DMS153 (cell line): ENCODE measurements at regions not wholly inside any gene's neighbourhood (a gene's known extent, or its start where the extent isn't known, plus 50 kb on each side); places are given as distances from the start of the nearest gene placed in this dataset.

Source experiments
- DNase-seq: peaks from one replicate; lab custom pipeline; 2025; lab: John Stamatoyannopoulos, UW

DNA sequence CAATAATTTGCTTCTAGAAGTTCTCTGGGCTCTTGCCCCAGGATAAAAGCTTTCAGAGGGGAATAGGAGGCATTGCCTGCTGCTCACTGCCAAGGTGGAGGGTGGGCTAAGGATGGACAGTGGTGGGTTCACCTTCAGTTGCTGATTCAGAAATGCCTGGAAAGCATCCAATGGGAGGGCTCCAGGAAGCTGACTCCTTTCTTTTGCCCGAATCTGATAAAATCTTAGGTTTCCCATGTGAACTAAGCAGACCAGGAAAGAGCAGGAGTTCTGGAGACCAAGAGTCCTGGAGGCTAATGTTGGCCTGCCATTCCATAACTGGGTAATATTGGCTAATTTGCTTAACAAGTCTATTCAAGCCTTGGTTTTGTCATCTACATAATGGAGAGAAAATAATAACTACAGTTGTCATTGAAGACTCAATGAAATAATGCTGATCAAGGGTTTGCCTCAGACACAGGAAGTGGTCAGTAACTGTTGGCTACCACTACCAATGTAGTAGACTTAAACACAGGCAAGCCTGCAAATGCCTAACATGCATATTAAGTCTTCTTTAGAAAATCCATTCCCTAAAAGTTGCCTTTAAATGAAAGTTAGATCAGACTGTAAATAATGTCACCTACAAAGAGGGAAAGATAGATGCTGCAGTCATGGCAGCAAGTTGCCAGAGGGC lies 528.4 kb upstream of the NBEA start:
- DNase-seq, result no peak

DNA sequence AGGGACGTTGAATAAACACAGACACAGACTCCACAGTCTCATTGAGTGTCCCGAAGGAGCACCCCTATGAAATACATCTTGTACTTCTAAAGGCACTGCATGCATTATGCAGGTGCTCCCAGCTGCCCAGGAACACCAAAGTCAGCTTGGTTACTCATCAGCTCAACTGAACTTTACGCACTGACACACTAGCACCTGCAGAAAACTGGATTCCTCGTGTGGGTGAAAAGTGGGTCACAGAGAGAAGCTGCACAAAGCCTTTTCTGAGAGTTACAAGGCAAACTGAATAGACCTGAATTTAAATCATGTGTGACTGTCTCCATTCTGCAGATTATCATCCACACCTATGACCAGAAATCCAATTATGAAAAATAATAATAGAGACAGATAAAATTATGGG lies 527.5 kb upstream of the NBEA start:
- DNase-seq, result no peak

DNA sequence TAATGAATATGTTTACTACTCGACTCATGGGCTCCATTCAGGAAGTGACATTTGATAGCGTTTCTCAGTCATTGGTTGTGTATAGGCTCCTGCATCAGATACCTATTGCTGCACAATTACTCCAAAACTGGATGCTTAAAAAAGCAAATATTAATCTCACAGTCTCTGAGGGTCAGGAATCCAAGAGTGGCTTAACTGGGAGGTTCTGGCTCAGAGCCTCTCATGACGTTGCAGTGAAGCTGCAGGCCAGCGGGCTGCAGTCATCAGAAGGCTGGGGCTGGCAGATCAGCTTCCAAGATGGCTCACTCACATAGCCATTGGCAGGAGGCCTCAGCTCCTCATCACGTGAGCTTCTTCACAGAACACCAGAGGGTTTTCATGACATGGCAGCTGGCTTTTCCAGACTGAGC lies 525.1 kb upstream of the NBEA start:
- DNase-seq, result no peak

DNA sequence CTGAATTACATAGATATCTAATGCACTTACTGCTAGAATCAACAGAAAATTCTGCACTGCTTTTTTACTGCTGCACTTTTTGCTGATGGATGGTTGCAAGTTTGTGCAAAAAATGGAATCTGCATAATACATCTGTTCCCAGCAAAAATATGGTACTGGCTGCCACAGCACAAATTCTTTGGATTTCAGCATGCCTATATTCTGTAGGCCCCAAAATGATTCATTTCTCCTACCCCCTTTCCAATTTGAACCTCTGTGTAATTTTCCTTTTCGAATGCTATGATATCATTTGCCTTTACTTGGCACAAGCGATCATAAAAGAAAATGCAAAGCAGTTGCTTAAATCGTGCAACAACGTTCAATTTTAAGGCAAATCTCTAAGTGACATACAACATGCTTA lies 524.2 kb upstream of the NBEA start:
- DNase-seq, result no peak

DNA sequence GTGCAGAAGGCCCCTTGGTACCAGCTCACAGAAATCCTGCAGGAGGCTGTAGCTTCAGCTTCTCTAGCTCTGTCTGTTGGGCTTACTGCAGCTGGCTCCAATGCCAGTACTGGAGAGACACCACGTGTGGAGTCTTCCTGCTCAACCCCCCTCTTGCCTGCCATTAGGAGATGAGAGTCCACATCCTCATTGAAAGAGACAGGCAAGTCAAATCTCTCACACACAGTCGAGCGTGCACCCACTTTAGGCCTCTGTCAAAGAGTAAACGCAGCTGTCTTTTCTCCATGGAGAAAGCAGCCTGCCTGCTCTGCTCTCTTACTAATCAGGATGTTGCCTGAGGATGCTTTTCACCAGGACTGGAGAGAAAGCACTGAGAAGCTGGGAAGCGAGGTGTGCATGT lies 523.0 kb upstream of the NBEA start:
- DNase-seq, result peak; percentile 91

DNA sequence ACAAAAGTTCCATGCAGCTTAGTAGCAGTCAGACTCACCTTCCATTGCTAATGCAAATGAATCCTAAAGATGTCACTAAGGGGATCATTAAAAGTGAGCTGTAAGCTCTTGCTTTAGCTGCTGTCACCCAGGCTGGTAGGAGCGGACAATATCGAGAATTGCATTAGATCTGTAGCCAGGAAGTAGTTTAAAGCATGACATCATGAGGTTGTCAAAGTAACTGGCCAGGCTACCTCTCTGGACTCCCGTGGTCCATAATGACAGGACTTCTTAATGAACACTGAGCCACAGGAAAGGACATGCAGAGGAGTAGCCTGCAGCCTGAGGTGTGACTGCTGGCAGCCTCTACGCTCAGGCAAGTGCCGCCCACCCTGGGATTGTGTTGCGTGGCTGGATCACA lies 522.3 kb upstream of the NBEA start:
- DNase-seq, result no peak

DNA sequence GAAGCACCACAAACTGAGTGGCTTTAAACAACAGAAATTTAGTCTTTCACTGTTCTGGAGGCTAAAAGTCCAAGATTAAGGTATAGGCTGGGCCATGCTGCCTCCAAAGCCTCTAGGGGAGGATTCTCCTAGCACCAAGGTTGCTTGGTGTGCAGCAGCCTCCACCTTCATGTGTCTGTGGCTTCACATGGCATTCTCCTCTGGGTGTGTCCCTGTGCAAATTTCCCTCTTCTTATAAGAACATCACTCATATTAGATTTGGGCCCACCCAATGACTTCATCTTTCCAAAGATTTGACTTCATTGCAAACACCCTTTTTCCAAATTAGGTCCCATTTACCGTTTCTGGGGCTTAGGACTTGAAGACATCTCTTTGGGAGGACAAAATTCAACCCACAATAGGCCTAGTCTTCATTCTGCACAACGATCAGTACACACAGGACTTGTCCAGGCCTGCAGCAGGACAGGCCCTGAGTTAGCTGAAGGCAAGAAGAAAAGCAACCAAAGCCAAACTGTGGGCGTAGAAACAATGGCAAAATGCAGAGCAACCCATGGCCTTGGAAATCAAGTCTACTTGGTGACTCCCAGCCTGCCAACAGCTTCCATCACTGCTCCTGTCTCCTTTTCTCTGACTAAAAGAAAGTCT lies 521.2 kb upstream of the NBEA start:
- no peak for DNase-seq

DNA sequence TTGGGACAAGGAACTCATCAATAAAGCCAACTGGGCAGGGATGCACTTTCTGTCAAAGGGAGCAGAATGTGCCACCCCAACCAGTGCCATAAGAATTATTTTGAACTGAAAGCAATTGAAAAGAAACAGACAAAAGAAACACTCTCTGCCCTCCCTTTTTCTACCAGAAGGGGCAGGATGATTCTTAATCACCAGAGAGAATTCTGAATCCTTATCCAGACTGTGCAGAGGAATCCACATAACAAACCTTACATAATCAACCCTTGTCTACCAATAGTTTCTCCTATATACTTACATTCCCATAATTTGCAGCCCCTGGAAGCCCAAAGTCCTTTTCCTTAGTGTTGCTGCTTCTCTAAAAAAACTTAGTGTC lies 520.7 kb upstream of the NBEA start:
- no peak for DNase-seq

DNA sequence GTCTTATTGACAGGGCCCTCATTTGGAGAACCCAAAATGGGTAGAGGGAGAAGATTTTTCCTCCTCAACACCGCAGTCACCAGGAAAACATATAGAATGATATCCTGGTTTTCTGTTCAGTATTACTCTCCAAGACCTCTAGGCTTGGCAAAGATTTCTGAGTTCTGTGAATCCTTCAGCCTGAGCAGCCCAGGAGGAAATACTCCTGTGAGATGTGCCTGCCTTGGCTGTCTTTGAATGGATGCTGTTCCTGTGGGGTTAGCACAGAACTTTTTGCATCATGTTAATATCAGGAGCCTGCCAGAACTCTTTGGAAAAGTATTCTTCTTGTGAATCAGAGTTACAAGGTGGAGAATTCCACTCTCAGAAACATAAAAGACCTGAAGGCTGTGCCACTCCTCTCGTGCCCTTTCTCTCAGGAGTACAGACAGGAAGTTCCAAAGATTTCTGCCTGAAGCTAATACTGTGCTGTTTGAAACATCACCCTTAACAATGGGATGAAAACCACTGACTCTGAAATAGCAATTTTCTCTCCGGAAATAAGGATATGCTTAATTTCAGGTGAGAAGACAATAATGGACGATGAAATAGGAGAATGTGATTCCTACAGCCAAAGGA lies 520.1 kb upstream of the NBEA start:
- DNase-seq, result no peak

DNA sequence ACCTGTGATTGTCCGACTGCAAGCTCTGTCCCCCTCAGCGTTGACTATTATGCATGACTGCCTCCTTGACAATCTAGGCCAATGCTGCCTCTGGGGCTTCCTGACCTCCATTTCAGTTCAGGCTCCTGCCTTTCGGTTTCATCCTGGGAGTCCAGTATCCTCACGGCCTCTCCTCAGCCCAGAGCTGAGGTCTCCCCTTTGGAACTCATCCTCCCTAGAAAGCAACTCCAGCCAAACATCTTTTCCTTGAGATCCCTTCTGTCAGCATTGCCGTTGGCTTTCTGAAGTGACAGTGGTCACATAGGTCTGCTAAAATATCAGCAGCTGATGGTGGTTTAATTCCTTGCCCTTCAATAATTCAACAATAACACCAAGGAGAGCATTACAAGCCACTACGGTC lies 519.1 kb upstream of the NBEA start:
- DNase-seq, result no peak

DNA sequence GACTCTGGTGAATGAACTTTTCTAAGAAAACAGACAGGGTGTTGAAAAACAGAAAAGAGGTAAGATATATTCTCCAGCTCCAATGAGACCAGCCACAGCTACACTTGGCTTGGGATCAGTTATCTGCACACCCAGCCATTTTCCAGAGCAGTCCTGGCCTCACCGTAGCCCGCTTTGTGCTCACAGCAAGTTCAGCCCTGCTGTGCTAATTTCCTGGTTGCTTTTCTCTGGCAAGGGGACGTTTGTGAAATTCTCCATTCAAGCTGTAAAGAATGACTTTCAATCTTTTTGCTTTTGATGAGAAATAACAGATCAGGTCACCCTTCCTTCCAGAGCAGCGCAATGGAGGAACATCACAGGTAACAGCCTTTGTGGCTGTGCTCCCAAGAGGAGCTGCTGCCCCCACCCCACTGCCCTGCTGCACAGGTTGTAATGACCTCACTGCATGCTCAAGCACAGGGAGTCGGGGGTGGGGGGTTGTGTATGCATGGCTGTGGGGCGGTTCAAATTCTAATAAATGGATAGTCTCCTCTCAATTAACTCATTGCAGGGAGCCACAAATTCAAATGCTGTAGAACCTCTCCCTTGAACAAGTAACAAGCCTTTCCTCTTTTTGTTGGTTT lies 516.6 kb upstream of the NBEA start:
- DNase-seq, result no peak

DNA sequence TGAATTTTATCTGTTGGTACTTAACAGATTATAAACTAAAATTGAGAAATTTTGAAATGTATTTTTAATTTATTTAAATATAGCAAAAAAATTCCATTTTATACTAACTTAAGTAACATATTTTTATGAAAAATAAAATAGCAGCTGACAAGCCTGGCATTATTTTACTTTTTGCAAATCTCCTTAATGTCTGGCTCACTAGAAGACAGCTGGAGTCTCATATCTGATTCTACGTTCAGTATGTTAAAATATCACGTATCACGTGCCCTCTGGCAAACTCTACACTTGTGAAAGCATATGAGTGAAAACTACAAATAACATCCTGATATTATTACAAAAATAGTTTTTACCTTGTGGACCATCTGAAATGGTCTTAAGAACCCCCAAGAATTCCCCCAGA lies 513.2 kb upstream of the NBEA start:
- DNase-seq, result no peak

DNA sequence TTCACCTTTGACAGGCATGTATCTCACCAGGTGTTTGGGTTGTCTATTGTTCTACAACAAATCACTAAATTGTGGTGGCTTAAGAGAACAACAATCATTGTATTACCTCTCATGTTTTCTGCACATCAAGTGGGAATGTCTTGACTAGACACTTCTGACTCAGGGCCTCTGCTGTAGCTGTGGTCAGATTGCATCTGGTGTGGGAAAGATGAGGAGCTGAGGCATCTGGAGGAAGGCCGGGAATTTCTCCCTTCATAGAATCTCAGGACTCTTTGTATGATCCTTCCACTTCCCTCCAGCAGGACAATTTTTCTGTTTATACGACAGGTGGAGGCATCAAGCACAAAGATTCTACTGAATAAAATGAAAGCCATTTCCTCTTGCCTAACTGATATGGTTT lies 511.8 kb upstream of the NBEA start:
- DNase-seq, result no peak

DNA sequence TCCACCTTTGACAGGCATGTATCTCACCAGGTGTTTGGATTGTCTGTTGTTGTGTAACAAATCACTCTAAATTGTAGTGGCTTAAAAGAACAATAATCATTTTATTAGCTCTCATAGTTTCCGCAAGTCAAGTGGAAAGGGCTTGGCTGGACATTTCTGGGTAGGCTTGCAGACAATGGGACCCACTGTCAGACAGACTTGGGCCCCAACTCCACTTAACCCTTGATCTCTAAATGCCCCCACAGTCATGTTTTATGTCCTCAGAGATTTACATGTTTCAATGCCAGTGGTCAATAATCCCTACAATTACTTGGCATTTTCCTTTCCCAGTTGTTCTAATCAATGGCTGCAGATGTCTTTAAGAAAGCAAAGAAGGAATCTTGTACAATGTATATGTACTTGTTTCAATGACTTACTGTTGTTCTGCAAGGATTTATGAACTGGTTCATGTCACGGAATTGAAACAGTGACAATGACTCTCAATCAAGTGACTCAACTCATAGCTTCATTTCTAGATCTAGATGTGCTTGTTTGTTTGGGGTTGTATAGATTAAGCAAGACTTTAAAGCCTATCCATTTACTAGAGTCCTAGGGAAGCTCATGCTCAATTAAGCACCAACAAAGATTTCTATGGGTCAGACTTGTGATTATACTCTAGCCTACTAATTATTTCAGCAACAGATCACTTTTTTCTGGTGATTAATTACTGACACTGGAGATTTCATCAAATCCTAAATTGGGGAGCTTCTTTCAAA lies 510.1 kb upstream of the NBEA start:
- DNase-seq, result peak; percentile 70

DNA sequence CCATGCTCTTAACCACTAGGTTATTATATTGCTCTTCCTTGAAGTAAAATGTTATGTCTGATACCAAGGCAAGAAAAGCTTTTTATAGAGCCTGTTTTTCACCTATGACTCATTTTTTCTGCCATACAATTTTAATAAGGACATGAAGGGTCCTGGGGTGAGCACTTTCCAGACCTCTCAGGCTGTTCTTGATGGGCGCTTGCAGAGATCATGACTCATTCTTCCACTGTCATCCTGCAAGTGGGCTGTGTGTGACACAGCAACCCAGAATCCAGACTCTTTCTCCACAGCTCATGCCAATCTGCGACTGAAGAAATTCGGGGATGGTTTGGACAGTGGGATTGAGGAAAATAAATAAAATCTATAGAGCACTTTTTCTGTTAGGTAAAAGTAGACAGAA lies 506.7 kb upstream of the NBEA start:
- no peak for DNase-seq

DNA sequence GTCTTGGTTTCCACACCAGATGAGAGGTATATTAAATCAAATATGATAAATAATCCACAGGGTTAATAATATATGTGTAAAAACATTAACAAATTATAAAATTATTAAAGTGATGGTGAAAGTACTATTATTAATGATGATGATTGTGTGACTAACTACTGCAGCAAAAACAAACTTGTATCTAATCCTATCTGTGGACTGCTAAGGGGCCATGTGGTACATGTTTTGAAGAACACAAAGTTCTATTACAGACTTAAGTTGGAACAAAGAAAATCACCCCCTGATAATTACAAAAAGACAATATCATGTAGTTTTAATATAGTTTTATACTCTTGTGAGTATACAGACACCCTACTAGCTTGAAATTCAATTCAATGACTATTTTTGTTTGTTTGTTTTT lies 504.2 kb upstream of the NBEA start:
- no peak for DNase-seq

DNA sequence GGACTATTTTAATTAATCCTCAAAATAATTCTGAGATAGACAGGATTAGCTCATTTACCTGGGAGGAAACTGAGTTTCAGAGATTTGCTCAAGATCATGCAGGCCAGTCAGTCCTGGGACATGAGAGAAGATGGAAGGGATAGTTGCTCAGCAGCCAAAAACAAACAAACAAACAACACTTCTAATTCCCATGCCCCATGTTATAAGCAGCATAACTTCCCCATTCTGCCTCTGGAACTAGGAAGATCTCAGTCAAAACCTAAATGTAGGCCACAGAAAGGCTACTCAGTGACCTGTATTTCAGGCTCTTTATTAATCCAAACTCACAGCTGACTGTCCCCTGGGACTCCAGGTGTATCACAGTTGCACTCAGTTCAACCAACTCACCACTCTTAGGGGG lies 489.2 kb upstream of the NBEA start:
- no peak for DNase-seq

DNA sequence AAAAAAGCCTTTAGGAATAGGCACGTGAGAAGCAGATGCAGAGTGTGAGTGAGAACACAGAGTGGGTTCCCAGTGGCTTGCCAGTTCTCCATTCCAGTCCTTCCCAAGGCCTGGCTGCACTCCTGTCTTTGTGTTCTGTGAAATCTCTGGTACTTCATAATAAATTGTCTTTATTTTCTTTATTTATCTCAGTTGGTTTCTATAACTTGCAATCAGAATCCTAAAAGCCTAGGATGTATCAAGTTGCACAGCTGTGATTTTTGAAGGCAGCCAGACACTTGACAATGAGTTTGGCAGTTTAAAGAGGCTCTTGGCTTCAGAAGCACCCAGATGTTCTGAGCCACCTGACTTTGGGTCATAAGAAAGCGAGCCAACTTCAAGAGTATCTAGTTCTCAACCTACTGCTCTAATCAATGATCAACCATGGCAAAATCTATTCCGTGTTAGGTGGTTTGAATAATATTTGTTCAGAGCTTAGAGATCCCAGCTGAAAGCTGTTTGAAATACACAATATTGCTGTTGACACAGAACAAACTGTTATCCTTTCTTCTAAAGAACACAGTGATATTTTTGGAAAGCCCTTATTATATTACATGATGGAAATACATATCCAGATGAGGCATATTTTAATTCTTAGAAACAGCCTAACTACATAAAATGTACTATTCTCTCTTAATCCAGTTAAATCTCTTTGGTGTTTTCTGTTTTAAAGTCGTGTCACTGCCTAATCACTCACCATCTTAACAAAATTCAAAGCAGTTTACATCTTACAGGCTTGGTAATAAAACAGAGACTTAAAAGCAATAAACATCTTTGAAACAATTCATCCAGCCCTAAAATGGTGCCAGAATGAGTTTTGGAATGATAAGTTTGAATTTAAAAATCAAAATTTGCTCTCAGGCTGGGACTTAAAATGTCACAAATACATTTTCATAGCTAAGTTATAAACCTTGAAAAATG lies 483.0 kb upstream of the NBEA start:
- DNase-seq, result no peak

DNA sequence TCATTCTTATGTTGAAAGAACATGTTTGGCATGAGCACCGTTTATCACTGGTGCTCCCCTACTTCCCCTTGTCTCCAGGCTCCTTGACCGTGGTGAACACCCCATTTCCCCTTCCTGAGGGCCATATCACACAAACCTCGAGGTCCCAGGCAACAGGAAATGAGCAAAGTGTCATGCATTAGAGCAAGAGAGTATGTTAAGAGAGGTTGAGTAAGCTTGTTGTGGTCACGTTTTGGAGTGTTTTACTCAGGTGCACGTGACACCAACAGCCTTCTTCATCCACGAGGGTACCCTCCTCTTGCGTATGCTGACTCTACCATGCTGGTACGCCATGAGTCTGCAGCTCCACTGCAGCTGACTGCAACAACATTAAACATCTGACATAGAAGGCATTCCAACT lies 482.2 kb upstream of the NBEA start:
- DNase-seq, result no peak

DNA sequence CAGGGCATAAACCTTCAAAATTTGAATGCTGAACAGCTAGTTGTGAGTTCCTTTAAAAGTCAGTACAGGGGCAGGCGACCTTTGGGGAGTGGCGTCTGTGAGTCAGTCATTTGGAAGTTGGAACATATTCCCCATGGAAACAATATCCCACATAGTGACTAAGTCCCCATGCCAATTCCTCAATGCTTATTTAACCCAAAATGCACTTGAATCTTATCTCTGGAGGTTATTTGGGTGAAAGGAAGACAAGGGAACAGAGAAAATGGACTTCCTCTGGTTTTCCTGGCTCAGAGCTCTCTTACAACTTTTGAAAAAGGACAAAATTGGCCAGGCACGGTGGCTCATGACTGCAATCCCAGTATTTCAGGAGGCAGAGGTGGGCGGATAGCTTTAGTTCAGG lies 479.2 kb upstream of the NBEA start:
- no peak for DNase-seq

DNA sequence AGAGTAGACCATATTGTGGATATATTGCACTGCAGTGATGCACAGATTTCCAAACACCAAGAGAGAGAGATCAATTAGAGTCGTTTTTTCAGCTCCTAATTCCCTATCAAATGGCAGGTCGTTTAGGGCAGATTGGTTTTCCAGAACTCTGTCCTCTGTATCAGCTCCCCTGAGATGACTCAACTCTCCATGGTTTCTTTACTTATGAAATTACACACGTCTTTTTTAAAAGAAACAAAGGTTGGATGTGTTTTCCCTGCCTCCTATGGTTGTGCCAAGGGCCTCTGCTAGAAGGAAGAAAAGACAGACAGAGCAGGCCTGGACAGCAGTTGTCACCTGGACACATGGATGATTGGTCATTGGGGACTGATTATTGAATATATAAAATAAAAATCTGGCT lies 478.1 kb upstream of the NBEA start:
- DNase-seq, result no peak
